OCI-LY7 (cell line): ENCODE measurements at regions not wholly inside any gene's neighbourhood (a gene's known extent, or its start where the extent isn't known, plus 50 kb on each side); places are given as distances from the start of the nearest gene placed in this dataset.

ENCODE experiments used
- BruUV-seq: library from RNA; stranded (reverse); fragments of 400-500 nt; replicated peaks from 2 replicates; lab custom pipeline; 2021; lab: Mats Ljungman, UMichigan
- CTCF ChIA-PET: fragments of 300-600 bp; sonication (Branson Sonifier 250); formaldehyde crosslinking; loops from one replicate; lab custom pipeline; 2022; ENCODE audit warnings: antibody characterized with exemption; ENCODE audit not compliant: unreplicated experiment; lab: Charles Lee
- POLR2A ChIA-PET: fragments of 300-600 bp; sonication (Branson Sonifier 250); formaldehyde crosslinking; loops from one replicate; lab custom pipeline; 2022; ENCODE audit warnings: antibody characterized with exemption; lab: Charles Lee
- DNase-seq: peaks from one replicate; pipeline ENCODE4 v3.0.0-alpha.2; 2015; ENCODE audit warnings: low spot score
- H2AFZ ChIP-seq: fragments of 200-600 bp; sonication (generic), shearing (Covaris generic); 2 replicates; pipeline ENCODE4 v1.6.1; 2014; ENCODE audit warnings: mild to moderate bottlenecking, antibody characterized with exemption, low read length, moderate library complexity
- H3K27ac ChIP-seq: fragments of 200-600 bp; sonication (generic); 2 replicates; pipeline ENCODE4 v1.5.1; 2014; ENCODE audit warnings: mixed run types, low read depth, mild to moderate bottlenecking, moderate library complexity, low read length, inconsistent platforms; ENCODE audit not compliant: poor library complexity, severe bottlenecking
- H3K36me3 ChIP-seq: fragments of 200-600 bp; sonication (generic); 2 replicates; pipeline ENCODE4 v1.6.1; 2014; ENCODE audit warnings: mild to moderate bottlenecking, antibody characterized with exemption, low read length, moderate library complexity, mixed read lengths; ENCODE audit not compliant: insufficient read depth
- H3K4me1 ChIP-seq: fragments of 200-600 bp; sonication (generic); 2 replicates; pipeline ENCODE4 v1.5.1; 2014; ENCODE audit warnings: mild to moderate bottlenecking, low read length; ENCODE audit not compliant: insufficient read depth, poor library complexity, severe bottlenecking
- H3K4me2 ChIP-seq: fragments of 200-600 bp; sonication (generic); 2 replicates; pipeline ENCODE4 v1.6.1; 2014; ENCODE audit warnings: mild to moderate bottlenecking, low read length
- H3K4me3 ChIP-seq: fragments of 200-600 bp; sonication (generic); 2 replicates; pipeline ENCODE4 v1.5.1; 2014; ENCODE audit warnings: mild to moderate bottlenecking, low read depth, low read length; ENCODE audit not compliant: poor library complexity, severe bottlenecking
- H3K79me2 ChIP-seq: fragments of 200-600 bp; sonication (generic); 2 replicates; pipeline ENCODE4 v1.6.1; 2016; ENCODE audit warnings: low read depth, mild to moderate bottlenecking, low read length, moderate library complexity, mixed read lengths; ENCODE audit not compliant: insufficient read depth
- H3K9me2 ChIP-seq: fragments of 200-600 bp; sonication (generic); 2 replicates; pipeline ENCODE4 v1.6.1; 2016; ENCODE audit warnings: mild to moderate bottlenecking, low read length, mixed read lengths; ENCODE audit not compliant: insufficient read depth
- H3K9me3 ChIP-seq: fragments of 200-600 bp; sonication (generic); 2 replicates; pipeline ENCODE4 v1.6.1; 2014; ENCODE audit warnings: mild to moderate bottlenecking, mixed run types, low read length, mixed read lengths
- H4K20me1 ChIP-seq: fragments of 200-600 bp; sonication (generic); 2 replicates; pipeline ENCODE4 v1.6.1; 2014; ENCODE audit warnings: mild to moderate bottlenecking, antibody characterized with exemption, low read length, moderate library complexity, mixed read lengths; ENCODE audit not compliant: insufficient read depth
- CTCF ChIP-seq: fragments of 200-600 bp; sonication (generic); conservative IDR thresholded peaks from 2 replicates; pipeline ENCODE4 v1.5.1; 2014; ENCODE audit warnings: mild to moderate bottlenecking, antibody characterized with exemption, low read length, moderate library complexity, mixed read lengths
- EZH2phosphoT487 ChIP-seq: fragments of 200-600 bp; sonication (generic); IDR thresholded peaks from 2 replicates; pipeline ENCODE4 v1.6.1; 2018; ENCODE audit warnings: low read depth, borderline replicate concordance, mild to moderate bottlenecking, mixed run types, antibody characterized with exemption, low read length, moderate library complexity, mixed read lengths
- intact Hi-C: fragments of 100-400 bp; cut with micrococcal nuclease; formaldehyde crosslinking; loops from one replicate; pipeline ENCODE4 v1.10.0; 2022; ENCODE audit not compliant: unreplicated experiment

GRCh38 chr12:84637926-84638325 lies 274.7 kb downstream of the SLC6A15 start:
- no peak overlapping the region for H3K27ac ChIP-seq
- H3K79me2 ChIP-seq: no peaks in the 10 kb centered on the region
- CTCF ChIA-PET: no interaction called here
- no peak for DNase-seq
- H3K9me3 ChIP-seq: no peaks in the 10 kb centered on the region
- no peaks in the 10 kb centered on the region for H4K20me1 ChIP-seq
- no peak overlapping the region for H3K4me2 ChIP-seq
- POLR2A ChIA-PET: no interaction called here
- no peak overlapping the region for H2AFZ ChIP-seq
- BruUV-seq: no TSS peak
- TF ChIP-seq EZH2phosphoT487 (no peak), CTCF (no peak)
- no peaks in the 10 kb centered on the region for H3K9me2 ChIP-seq
- no peak overlapping the region for H3K4me3 ChIP-seq
- no peaks in the 10 kb centered on the region for H3K36me3 ChIP-seq
- no peaks in the 10 kb centered on the region for H3K4me1 ChIP-seq
- intact Hi-C loops: no loop called here

GRCh38 chr12:84636801-84637290 lies 275.8 kb downstream of the SLC6A15 start:
- DNase-seq: no peak
- Histone ChIP-seq H3K79me2 (no peaks in the 10 kb centered on the region), H3K9me3 (no peaks in the 10 kb centered on the region), H3K4me2 (no peak overlapping the region), H3K27ac (no peak overlapping the region), H3K4me1 (no peaks in the 10 kb centered on the region), H3K36me3 (no peaks in the 10 kb centered on the region), H3K4me3 (no peak overlapping the region), H2AFZ (no peak overlapping the region), H3K9me2 (no peaks in the 10 kb centered on the region), H4K20me1 (no peaks in the 10 kb centered on the region)
- ChIA-PET CTCF (no interaction called here), POLR2A (no interaction called here)
- intact Hi-C loops: no loop called here
- TF ChIP-seq CTCF: no peak
- no peak for TF ChIP-seq EZH2phosphoT487
- BruUV-seq: no TSS peak

- Histone ChIP-seq H3K9me2 (no peaks in the 10 kb centered on the region), H3K9me3 (no peaks in the 10 kb centered on the region), H4K20me1 (no peaks in the 10 kb centered on the region), H3K36me3 (no peaks in the 10 kb centered on the region), H3K27ac (no peak overlapping the region), H3K4me2 (no peak overlapping the region), H2AFZ (no peak overlapping the region), H3K79me2 (no peaks in the 10 kb centered on the region), H3K4me3 (no peak overlapping the region), H3K4me1 (no peaks in the 10 kb centered on the region)
- CTCF ChIA-PET: no interaction called here
- POLR2A ChIA-PET: interaction anchor here (0.6 kb wide), 1 partner anchor 28 kb away, joined by 3 read pairs; no protein-coding TSS in a partner anchor
- no peak for DNase-seq
- intact Hi-C loops: no loop called here
- BruUV-seq: no TSS peak
- TF ChIP-seq CTCF: no peak
- TF ChIP-seq EZH2phosphoT487: no peak
Measured at GRCh38 chr12:84634526-84634925, 278.1 kb downstream of the SLC6A15 start.
